HPDE6-E6E7 (cell line): ENCODE measurements at regions not wholly inside any gene's neighbourhood (a gene's known extent, or its start where the extent isn't known, plus 50 kb on each side); places are given as distances from the start of the nearest gene placed in this dataset.

Experiments
- DNase-seq: peaks from one replicate; pipeline ENCODE4 v3.0.0; 2011; ENCODE audit warnings: missing footprints; ENCODE audit errors: extremely low spot score

DNA sequence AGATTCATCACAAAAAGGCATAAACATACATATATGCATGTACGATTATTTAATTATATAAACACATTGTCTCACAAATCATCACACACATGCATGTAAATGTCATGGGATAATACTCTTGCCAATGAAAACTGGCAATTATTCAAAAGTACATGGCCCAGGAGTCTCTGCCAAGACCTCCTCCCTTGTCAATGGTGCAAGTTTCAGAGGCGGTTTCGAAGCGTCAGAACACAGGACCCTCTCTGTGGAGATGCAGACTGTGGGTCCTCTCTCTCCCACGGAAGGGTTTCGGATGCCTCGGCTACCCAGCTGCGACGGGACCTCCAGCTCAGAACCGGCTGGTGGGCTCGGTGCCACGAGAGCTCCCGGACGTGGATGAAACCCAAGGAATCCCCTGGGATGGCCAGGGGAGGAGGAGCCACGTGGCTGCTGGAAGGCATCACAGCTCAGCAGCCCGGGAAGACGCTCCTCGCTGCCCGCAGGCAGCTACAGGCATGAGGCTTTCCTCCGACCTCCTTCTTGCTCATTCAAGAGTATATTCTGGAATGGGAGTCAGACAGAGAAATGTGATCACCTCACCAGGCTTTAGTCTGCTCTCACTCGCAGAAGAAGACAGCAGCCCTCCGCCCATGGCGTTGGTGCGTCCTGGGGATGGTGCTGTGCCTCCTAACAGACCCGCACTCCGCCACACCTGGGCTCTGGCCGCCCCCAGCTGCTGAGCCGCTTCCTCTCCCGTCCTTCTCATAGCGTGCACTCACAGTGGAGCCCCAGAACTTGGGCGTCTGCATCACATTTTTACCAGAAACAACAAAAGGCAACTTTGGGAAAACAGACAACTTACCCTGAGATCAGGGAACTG is 308.8 kb downstream of the IRX2 start:
- DNase-seq, result no peak

DNA sequence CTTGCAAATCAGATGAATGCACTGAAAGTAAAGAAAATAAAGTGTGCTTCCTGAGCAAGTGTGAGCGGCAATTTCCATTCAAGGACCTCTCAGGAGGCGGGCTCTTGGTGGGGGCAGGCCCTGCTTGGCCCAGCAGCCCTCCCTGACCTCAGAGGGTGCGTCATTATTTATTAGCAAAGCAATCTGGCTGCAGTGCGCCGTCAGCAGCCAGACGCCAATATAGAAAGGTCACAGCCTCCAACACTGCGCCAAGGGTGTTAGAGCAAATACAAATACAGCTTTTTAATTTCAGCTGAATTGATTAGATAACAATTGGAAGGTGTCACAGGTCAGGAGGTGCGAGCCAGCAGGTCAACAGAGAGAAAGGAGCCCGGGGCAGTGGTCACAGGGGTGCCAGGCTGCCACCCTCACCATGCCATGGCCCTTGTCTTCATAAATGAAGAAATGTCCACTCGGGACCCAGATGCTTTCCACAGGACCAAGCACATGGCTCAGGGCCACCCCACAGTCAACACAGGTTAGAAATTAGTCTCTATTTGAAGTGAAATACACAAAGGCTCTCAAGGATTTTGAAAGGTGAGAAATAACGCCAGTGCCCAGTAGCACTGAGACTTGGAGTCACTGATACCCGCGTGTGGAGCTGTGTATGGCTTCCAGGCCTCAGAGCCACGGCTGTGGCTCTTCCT is 309.8 kb downstream of the IRX2 start:
- DNase-seq, result no peak

DNA sequence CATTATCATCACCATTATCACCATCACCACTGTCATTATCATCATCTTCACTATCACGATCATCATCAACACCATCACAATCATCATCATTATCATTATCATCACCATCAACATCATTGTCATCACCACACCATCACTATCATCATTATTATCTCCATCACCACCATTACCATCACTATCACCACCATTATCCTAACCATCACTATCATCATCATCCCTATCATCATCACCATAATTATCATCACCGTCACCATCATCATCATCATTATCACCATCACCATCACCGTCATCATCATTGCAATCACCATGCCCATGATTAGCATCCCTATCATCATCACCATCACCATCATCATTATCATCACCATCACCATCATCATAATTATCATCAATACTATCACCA is 311.9 kb downstream of the IRX2 start:
- DNase-seq, result no peak

DNA sequence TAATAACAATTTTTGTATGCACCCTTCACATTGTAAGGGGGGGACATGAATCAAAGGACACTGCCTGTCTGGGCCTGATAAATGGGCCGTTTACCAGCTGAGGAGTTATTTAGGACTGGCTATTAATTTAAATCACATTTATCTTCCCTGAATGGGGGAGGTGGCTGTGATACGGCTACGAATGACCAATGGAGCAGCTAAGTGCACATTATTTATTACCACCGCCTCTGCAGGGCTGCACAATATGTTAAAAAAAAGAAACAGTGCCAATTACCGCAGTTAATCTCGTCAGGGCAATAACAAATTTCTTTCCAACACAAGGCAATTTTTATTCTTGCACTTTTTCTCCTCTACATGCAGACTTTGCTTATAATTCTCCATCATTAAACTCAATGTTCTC is 318.4 kb downstream of the IRX2 start:
- DNase-seq, result no peak

DNA sequence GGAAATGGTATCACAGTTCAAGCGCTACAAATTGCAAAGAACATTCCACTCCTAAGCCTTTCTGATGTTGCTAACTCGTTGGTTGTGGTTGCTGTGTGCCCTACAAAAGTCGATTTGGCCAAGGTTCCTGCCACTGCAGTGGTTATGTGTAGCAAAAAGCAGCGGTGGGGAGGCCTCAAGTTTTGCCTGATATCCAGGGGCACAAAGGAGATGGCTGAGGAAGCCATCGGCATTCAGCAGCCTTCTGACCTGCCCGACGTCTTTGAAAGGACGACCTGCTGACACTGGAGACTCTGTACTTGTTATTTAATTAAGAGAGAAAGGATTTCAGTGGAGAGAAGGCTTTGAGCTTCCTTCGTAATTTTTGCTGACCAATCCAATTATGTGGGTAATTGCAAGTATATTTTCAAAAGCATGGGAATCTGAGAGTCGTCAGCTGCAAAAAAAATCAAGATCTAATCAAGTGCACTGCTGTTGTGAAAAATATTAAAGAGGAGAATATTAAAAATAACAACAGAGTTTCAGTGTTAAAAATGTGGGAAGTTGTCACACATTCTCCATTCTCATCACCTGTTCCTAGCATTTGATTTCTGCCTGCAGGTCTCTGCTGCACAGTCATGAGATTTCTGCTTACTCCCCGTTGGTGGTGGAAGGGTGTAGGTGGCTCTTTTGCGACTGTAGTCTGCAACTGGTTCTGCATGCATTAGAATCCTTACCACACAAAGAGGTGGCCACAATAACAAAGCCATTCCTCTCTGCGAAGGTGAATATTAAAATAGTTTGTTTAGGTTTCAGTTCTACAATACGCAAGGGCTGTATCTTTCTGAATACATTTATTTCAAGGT is 319.2 kb downstream of the IRX2 start:
- no peak for DNase-seq

DNA sequence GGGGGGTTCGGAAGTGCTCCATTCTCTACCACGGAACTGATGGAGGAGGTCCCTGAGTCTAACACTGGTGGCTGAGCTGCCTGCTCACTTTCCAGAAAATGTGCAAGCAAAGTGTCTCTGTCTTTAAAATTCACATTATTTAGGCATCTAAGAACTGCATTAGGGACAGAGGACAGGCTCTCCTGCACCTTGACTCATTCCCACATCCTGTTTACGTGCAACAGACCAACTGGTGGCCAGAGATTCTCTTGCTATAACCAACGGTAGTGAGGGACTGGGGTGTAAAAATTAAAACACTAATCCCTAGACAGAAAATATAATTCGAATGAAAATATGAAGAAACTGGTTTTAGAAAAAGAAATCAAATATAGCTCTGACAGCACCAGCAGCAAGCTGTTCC is 320.9 kb downstream of the IRX2 start:
- no peak for DNase-seq

DNA sequence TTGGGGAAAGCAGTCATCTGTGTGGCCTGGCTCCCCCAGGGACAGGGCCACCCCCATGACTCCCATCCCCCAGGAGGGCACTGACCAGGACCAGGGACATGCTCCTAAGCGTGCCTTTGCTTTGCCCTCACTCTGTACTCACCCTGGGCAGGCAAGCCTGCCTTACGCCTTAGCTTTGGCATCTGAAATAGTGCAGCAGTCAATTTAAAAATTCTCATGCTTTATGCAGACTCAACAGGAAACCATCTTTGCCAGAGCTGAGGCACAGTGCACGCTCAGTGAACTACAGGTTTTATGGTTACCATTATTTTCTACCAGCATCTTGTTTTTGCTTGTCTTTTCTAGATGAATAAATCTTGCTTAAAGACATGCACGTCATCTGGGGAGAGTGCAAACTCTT is 323.5 kb downstream of the IRX2 start:
- DNase-seq, result no peak

DNA sequence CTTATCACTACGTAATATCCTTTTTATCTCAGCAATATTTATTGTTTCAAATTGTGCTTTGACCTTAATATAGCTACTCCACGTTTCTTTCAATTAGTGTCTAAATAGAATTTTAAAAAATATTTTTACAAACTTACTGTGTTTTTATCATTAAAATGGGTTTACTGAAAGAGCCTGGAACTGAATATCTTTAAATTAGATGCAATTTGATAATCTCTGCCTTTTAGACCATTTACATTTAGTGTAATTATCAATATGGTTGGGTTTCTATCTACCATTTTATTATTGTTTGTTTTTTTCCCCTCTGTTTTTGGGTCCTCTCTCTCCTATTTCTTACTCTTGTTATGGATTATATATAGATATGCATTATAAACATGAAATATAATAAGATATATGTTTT is 327.8 kb downstream of the IRX2 start:
- DNase-seq, result no peak

DNA sequence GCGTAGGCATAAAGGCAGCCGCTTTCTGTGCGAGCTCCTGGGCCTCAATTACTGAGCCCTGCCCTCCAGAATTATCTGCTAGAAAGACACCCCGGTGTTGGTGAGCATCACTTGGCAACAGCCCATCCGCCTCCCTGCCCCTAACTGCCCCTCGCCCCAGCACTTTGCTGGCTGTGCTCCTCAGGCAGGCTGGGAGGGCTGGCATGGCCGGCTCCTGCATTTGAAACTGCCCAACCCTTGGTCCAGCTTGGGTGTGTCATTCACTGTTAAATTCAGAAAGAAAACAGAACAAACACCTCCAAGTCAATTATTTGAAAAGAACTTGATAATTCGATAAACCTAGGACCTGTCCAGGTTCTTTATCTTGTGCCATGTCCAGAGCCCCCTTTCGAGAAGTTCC is 334.2 kb downstream of the IRX2 start:
- DNase-seq, result no peak

DNA sequence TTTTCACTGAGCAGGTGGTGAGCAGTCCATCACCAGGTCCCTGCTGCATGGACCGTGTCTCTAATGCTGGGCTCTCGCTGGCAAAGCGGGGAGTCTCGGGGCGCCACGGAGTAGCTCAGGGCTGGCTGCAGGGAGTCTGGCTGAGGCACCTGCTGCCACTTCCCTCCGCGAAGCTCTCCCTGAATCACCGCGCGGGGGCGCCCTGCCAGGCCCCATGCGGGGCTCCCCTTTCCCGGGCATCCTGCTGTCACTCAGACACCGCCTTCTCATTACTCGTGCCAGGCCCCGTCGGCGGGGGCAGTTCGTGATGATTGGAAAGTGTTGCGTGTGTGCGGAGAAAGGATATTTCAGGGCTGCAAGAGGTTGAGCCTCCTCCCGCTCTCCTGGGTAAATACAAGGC is 335.8 kb downstream of the IRX2 start:
- DNase-seq, result no peak

DNA sequence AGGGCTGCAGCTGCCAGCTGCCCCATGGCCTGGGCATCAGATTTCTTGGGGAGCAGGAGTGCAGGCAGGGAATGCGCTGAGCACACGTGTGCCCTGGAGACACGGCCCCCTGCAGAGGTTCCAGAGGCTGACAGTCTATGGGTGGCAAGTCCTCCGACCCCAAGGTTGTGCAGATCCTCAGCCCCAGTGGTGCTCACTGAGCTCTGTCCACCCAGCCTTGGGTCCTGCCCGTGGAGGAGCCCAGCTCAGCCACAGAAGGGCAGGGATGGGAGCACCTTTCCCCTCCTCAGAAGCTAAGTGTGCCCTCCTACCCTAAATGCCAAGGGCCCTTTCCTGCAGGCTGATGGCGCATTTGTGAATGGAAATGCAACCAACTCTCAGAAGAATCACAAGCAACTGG is 341.0 kb downstream of the IRX2 start:
- no peak for DNase-seq

DNA sequence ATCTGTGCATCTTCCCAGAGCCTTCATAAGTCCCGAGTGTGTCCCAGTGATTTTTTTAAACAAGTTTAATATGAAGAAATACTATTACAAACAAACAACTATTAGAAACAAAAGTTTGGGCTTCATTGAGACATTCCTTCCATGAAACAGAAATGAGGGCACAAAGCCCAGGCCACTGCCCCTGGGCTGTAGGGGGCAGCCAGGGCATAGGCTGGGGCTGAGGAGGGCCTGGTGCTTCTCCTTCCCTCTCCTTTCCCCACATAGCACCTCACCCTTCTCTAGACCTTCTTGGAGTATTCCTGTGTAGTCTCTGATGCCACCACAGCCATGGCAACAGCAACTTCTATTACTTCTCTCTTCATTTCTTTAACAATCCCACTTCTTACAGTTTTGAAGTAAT is 348.2 kb downstream of the IRX2 start:
- DNase-seq, result no peak

DNA sequence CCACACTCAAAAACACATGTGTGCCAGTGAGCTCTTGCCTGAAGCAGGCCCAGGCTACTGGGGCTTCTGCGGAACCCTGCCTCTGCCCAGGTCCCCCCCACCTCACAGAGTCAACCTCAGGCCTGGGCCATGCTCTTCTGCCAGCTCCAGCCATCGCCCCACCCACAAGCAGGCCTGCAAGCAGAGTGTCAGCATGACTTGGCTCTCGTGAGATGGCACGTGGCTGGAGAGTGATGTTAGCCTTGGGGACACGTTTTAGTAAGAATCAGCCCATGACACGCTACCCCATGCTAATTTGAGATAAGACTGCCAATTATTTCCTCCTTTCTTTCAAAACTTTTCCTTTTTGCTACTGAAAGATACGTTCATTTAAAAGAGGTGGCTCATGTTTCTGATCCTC is 351.7 kb downstream of the IRX2 start:
- DNase-seq, result no peak

DNA sequence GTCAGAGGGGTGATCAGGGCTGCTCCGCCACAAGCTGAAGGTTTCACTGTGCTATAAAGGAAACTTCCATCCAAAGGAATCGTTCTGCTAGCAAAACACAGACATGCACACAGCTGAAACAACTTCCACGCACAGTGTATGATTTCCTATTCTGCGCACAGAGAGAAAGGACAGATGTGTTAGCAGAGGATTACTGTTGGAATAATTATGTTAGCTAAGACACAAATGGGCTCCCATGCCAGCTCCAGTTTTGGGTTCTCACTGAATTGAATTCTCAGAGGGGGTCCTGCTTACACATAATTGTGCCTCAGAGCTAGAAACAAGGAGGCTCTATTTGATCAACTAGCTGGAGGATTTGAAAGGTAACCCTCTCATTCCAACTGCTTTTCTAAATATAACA is 352.4 kb downstream of the IRX2 start:
- DNase-seq, result no peak

DNA sequence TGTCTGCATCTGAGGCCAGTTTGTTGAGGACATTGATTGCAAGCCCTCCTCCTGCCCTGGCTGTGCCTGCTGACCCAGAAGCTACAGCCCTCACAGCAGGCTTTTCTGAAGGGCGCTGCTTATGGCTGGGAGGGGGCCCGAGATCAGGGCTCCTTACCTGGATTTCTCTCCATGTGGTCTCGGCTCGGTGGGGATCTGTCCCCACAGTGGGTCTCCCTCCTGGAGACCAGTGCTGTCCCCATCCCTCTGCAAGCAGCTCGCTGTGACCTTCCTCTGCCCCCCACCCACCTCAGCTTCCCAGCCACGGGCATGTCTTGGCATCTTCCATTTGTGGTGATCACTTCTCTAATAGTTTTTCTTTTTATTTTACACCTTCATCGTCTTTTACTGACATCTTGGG is 357.9 kb downstream of the IRX2 start:
- DNase-seq, result no peak

DNA sequence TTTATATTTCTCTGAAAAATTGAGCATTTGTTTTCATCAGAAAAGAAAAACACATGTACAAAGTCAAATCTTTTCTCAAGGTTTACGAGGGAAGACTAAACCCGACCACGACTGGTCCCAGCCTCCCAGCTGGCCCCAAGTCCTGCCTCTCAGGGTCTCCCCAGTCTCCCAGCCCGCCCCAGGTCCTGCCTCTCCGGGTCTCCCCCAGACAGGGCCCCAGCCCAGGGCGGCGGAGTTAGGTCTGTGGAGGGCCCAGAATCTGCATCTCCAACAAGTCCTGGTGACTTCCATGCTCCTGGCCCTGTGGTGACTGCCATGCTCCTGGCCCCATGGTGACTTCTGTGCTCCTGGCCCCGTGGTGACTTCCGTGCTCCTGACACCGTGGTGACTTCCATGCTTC is 359.9 kb downstream of the IRX2 start:
- no peak for DNase-seq

DNA sequence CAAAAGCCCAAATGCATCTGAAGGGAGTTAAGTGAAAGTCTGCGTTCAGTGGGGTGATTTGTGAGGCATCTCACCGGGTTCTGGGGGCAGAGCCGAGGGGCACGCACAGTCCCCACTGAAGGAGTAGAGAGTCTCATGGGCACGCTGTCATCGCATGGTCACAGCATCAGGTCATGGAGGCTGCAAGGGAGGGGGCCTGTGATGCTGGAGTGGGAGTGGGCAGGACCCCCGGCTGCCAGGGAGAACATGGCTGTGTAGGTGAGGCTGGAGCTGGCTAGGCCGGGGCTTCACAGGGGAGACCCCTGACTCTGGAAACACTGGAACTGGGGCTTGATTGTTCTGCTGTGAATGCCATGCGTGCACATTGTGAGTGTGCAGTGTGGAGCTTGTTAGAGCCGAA is 360.5 kb downstream of the IRX2 start:
- no peak for DNase-seq

DNA sequence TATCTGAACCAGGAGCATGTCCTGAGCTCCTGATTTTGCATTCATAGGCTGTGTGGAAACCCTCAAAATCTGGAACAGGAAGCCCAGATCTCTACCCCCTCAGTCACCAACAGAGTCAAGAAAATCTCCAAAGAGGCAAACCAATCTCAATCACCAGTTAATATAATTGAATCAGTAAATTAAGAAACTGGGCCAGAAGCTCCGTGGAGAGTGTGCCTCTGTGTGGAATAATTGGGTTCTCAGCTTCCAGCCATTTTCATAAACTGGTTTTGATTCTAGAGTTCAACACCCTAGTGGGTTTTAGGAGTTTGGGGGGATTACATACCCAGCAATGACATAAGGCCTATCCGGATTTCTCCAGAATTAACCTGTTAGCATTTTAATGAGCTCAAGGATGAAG is 362.9 kb downstream of the IRX2 start:
- DNase-seq, result no peak

DNA sequence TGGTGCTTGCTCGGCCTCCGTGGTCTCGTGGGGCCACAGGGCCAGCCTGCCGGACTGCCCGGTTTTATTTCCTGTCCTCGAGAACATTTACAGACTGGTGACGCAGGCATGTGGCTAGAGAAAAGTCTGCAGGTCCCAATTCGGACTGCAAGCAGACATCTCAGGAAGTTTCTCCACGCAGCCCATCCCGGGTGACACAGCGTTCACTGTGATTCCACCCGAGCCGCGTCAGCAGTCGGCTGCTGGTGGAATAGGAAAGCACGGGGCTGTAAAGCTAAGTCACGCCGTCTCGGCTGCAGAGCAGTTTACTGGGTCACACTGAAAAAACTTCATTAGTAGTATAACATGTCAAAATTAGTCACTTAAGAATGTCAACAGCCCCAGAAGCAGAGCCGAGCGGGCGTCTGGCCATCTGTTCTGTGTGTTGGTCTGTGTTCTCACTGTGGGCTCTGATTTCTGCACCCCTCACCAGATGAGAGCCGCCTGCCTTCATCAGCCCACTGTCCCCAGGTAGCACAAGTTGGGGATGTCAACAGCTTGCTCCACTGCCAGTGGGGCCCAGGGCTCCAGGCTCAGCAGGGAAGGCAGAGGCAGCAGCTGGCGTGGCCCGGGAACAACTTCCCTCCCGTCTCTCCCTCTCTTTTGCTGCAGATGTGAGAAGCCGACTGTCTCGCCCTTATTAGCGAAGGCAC is 363.7 kb downstream of the IRX2 start:
- no peak for DNase-seq

DNA sequence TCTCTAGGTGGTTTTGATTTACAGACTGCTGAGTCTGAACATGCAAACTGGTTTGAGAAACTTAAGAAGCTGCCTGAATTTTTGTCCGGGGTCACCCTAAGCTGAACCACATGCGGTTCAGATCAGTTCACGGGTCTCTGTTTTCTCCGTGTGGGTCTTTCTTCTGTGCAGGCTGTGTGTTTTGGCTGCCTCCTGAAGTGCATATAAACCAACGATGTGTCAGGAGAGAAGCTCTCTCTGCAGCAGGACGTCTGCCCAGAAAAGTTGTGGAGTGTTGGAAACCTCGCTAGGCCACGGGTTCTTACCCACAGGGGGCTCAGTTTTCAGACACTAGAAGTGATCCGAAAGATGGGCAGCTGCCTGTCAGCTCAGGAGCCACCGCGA is 364.2 kb downstream of the IRX2 start:
- DNase-seq, result no peak

DNA sequence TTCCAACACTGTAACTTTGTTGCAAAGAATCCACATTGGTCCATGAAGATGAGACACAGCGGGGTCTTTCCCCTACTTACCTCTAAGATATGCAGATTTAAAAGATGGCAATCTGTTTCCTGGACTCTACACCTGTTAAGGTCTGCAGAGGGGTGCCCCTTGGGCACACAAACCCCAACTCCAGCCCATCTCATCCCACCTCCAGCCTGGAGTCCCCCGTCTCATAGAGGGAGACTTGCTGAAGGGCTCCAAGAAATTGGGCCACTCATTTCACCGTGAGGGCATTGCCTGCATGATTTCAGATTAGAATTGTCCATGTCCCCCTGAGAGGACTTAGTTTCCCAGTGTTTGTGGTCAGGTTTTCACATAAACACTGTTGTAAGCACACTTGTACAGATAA is 365.7 kb downstream of the IRX2 start:
- DNase-seq, result no peak

DNA sequence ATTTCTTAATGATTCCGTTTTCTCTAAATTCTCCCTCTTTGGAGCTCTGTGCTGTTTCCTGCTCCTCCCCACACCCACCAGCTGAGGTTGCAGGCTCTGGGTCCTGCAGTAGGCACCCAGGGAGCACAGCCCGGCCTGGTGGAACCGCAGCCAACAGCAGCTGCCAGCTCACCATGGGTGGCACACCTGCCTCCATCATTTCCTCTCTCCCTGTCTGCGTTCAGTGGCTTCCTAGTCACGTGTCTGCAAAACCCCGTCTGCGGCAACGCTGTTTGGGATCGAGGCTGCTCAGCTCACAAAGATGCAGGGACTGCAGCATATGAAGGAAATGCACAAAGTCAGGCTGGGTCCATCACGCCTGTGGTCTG is 367.8 kb downstream of the IRX2 start:
- DNase-seq, result no peak
